Duodenal mucosa (tissue), 2 donors: ENCODE measurements at regions not wholly inside any gene's neighbourhood (a gene's known extent, or its start where the extent isn't known, plus 50 kb on each side); places are given as distances from the start of the nearest gene placed in this dataset.
"Not testable (repeated sequence)": the region's sequence is repeated elsewhere in the genome, so short reads cannot be mapped to it uniquely, and the experiment has no call there.

Source experiments
- H3K27ac ChIP-seq: one replicate; pipeline ENCODE4 v1.7.0; 2013; ENCODE audit warnings: low read depth, low read length
- H3K27me3 ChIP-seq, 2 donors: one replicate each; pipeline ENCODE4 v1.7.0; 2013; ENCODE audit warnings: low read length in 2 of 2, control low read depth in 1 of 2; ENCODE audit not compliant: insufficient read depth in 2 of 2, control insufficient read depth in 1 of 2
- H3K36me3 ChIP-seq, 2 donors: one replicate each; pipeline ENCODE4 v1.7.0; 2013; ENCODE audit warnings: low read length in 2 of 2, control low read depth in 1 of 2; ENCODE audit not compliant: insufficient read depth in 2 of 2, control insufficient read depth in 1 of 2
- H3K4me1 ChIP-seq, 2 donors: one replicate each; pipeline ENCODE4 v1.7.0; 2013; ENCODE audit warnings: low read length in 2 of 2, control low read depth in 1 of 2; ENCODE audit not compliant: insufficient read depth in 2 of 2, control insufficient read depth in 1 of 2
- H3K4me3 ChIP-seq, 2 donors: one replicate each; pipeline ENCODE4 v1.7.0; 2013; ENCODE audit warnings: low read length in 2 of 2, low read depth in 1 of 2
- H3K9ac ChIP-seq, 2 donors: one replicate each; pipeline ENCODE4 v1.7.0; 2013; ENCODE audit warnings: low read length in 2 of 2, low read depth in 1 of 2
- H3K9me3 ChIP-seq, 2 donors: one replicate each; pipeline ENCODE4 v1.7.0; 2013; ENCODE audit warnings: low read length in 2 of 2, control low read depth in 1 of 2; ENCODE audit not compliant: control insufficient read depth in 1 of 2

GRCh38 chr15:70240820-70241430, 143.2 kb upstream of the TLE3 start:
- Histone ChIP-seq H3K27me3 (no peaks in the 10 kb centered on the region), H3K4me1 (peaks cover under 1% of the 10 kb centered on the region in 2 donors), H3K9me3 (no peaks in the 10 kb centered on the region)

GRCh38 chr15:70240082-70240481, 142.4 kb upstream of the TLE3 start:
- H3K27me3 ChIP-seq = no peaks in the 10 kb centered on the region
- H3K36me3 ChIP-seq = no peaks in the 10 kb centered on the region
- no peaks in the 10 kb centered on the region for H3K9me3 ChIP-seq
- H3K9ac ChIP-seq = no peak overlapping the region
- H3K27ac ChIP-seq = no peak overlapping the region
- no peak overlapping the region for H3K4me3 ChIP-seq
- no peaks in the 10 kb centered on the region for H3K4me1 ChIP-seq

More at GRCh38 chr15:70240820-70241430, 143.2 kb upstream of the TLE3 start:
- Histone ChIP-seq H3K36me3 (no peaks in the 10 kb centered on the region), H3K27ac (no peak overlapping the region), H3K4me3 (no peak overlapping the region), H3K9ac (no peak overlapping the region)

GRCh38 chr15:70238917-70239316, 141.2 kb upstream of the TLE3 start:
- H3K9ac ChIP-seq = no peak overlapping the region
- H3K9me3 ChIP-seq = no peaks in the 10 kb centered on the region
- no peak overlapping the region for H3K27ac ChIP-seq
- H3K4me1 ChIP-seq = no peaks in the 10 kb centered on the region
- no peaks in the 10 kb centered on the region for H3K27me3 ChIP-seq
- H3K36me3 ChIP-seq = no peaks in the 10 kb centered on the region
- no peak overlapping the region for H3K4me3 ChIP-seq

- Histone ChIP-seq H3K4me1 (no peaks in the 10 kb centered on the region), H3K27me3 (no peaks in the 10 kb centered on the region), H3K27ac (no peak overlapping the region), H3K4me3 (no peak overlapping the region), H3K36me3 (no peaks in the 10 kb centered on the region), H3K9me3 (no peaks in the 10 kb centered on the region), H3K9ac (no peak overlapping the region)
Observed at GRCh38 chr15:70237626-70238025, 139.9 kb upstream of the TLE3 start.

GRCh38 chr15:70236341-70237086, 138.8 kb upstream of the TLE3 start:
- Histone ChIP-seq H3K4me1 (no peaks in the 10 kb centered on the region), H3K9ac (no peak overlapping the region), H3K27me3 (no peaks in the 10 kb centered on the region), H3K27ac (no peak overlapping the region), H3K4me3 (no peak overlapping the region), H3K36me3 (no peaks in the 10 kb centered on the region), H3K9me3 (peaks cover 0 to 5% of the 10 kb centered on the region in 2 donors)

GRCh38 chr15:70235347-70235746, 137.6 kb upstream of the TLE3 start:
- Histone ChIP-seq H3K4me1 (no peaks in the 10 kb centered on the region), H3K4me3 (no peak overlapping the region), H3K9me3 (peaks cover 0 to 6% of the 10 kb centered on the region in 2 donors), H3K27me3 (no peaks in the 10 kb centered on the region), H3K9ac (no peak overlapping the region), H3K36me3 (no peaks in the 10 kb centered on the region), H3K27ac (no peak overlapping the region)

- H3K4me1 ChIP-seq = no peaks in the 10 kb centered on the region
- H3K4me3 ChIP-seq = no peak overlapping the region
- peaks cover 0 to 6% of the 10 kb centered on the region in 2 donors for H3K9me3 ChIP-seq
- H3K9ac ChIP-seq = no peak overlapping the region
- H3K36me3 ChIP-seq = no peaks in the 10 kb centered on the region
- no peak overlapping the region for H3K27ac ChIP-seq
- peaks cover 0 to 1% of the 10 kb centered on the region in 2 donors for H3K27me3 ChIP-seq
Observed at GRCh38 chr15:70234256-70234905, 136.7 kb upstream of the TLE3 start.

- Histone ChIP-seq H3K4me1 (no peaks in the 10 kb centered on the region), H3K27me3 (peaks cover 0 to 3% of the 10 kb centered on the region in 2 donors), H3K9me3 (peaks cover 0 to 6% of the 10 kb centered on the region in 2 donors), H3K36me3 (no peaks in the 10 kb centered on the region), H3K27ac (no peak overlapping the region), H3K9ac (no peak overlapping the region), H3K4me3 (no peak overlapping the region)
Observed at GRCh38 chr15:70231484-70231883, 133.8 kb upstream of the TLE3 start.

GRCh38 chr15:70227918-70228317, 130.2 kb upstream of the TLE3 start:
- H3K9ac ChIP-seq, H3K4me3 ChIP-seq, H3K27me3 ChIP-seq, H3K27ac ChIP-seq, H3K36me3 ChIP-seq, H3K9me3 ChIP-seq, H3K4me1 ChIP-seq: not testable (repeated sequence)

GRCh38 chr15:70227147-70227546, 129.4 kb upstream of the TLE3 start:
- Histone ChIP-seq H3K9ac (no peak overlapping the region), H3K36me3 (no peaks in the 10 kb centered on the region), H3K27me3 (peaks cover 0 to 3% of the 10 kb centered on the region in 2 donors), H3K4me1 (no peaks in the 10 kb centered on the region), H3K9me3 (peaks cover 0 to 6% of the 10 kb centered on the region in 2 donors), H3K27ac (no peak overlapping the region), H3K4me3 (no peak overlapping the region)
